ENCODE measurements at regions not wholly inside any gene's neighbourhood (a gene's known extent, or its start where the extent isn't known, plus 50 kb on each side); places are given as distances from the start of the nearest gene placed in this dataset.

GRCh38 chr9:86669422-86669821 is 277.9 kb downstream of the GAS1 start:
- H3K9me3 ChIP-seq = peaks cover 0 to 19% (median 12%) of the 10 kb centered on the region in 8 donors
- intact Hi-C loops (cut with DNase I; ENCODE audit: low total_unique reads) = no loop called here
- 75 to 85% (median 81%) methylated on average over 4 of the region's 4 CpGs for WGBS, 5 donors
- H3K4me1 ChIP-seq = no peaks in the 10 kb centered on the region
- H3K36me3 ChIP-seq = no peaks in the 10 kb centered on the region
- peaks cover 0 to 6% (median 0%) of the 10 kb centered on the region in 7 donors for H3K27me3 ChIP-seq (replicated peaks in 1 of 7)
- H3K4me3 ChIP-seq = no peak overlapping the region
- TF ChIP-seq POLR2A (IDR thresholded peaks at IDR 0.05) = no peak
- no peak for TF ChIP-seq CTCF (IDR thresholded peaks at IDR 0.05 in 8 of 11, conservative IDR thresholded peaks at IDR 0.05 in 3 of 11)
- TF ChIP-seq POLR2AphosphoS5 (IDR thresholded peaks at IDR 0.05) = no peak
- H3K27ac ChIP-seq = no peak overlapping the region
- DNase-seq = no peak

- Histone ChIP-seq H3K27ac (no peak overlapping the region), H3K4me1 (no peaks in the 10 kb centered on the region), H3K36me3 (no peaks in the 10 kb centered on the region), H3K9me3 (peaks cover 0 to 19% (median 12%) of the 10 kb centered on the region in 8 donors), H3K4me3 (no peak overlapping the region), H3K27me3 (replicated peaks in 1 of 7) (peaks cover 0 to 7% (median 0%) of the 10 kb centered on the region in 7 donors)
- DNase-seq = no peak
- TF ChIP-seq POLR2A (IDR thresholded peaks at IDR 0.05) = no peak
- TF ChIP-seq POLR2AphosphoS5 (IDR thresholded peaks at IDR 0.05) = no peak
- no peak for TF ChIP-seq CTCF (IDR thresholded peaks at IDR 0.05 in 8 of 11, conservative IDR thresholded peaks at IDR 0.05 in 3 of 11)
- intact Hi-C loops (cut with DNase I; ENCODE audit: low total_unique reads) = no loop called here
Observed at GRCh38 chr9:86668488-86668887, 278.8 kb downstream of the GAS1 start.

- intact Hi-C loops (cut with DNase I; ENCODE audit: low total_unique reads) = no loop called here
- 83 to 92% (median 86%) methylated on average over 4 of the region's 4 CpGs for WGBS, 5 donors
- Histone ChIP-seq H3K27ac (no peak overlapping the region), H3K36me3 (no peaks in the 10 kb centered on the region), H3K9me3 (peaks cover 0 to 19% (median 12%) of the 10 kb centered on the region in 8 donors), H3K27me3 (replicated peaks in 1 of 7) (peaks cover 0 to 7% (median 0%) of the 10 kb centered on the region in 7 donors), H3K4me1 (no peaks in the 10 kb centered on the region), H3K4me3 (no peak overlapping the region)
- no peak for TF ChIP-seq POLR2A (IDR thresholded peaks at IDR 0.05)
- TF ChIP-seq POLR2AphosphoS5 (IDR thresholded peaks at IDR 0.05) = no peak
- TF ChIP-seq CTCF (IDR thresholded peaks at IDR 0.05 in 8 of 11, conservative IDR thresholded peaks at IDR 0.05 in 3 of 11) = no peak
- no peak for DNase-seq
Observed at GRCh38 chr9:86667307-86667706, 280.0 kb downstream of the GAS1 start.

- Histone ChIP-seq H3K36me3 (no peaks in the 10 kb centered on the region), H3K9me3 (peaks cover 0 to 4% (median 3%) of the 10 kb centered on the region in 8 donors), H3K27ac (no peak overlapping the region), H3K27me3 (replicated peaks in 1 of 7) (peaks cover 0 to 14% (median 0%) of the 10 kb centered on the region in 7 donors), H3K4me3 (no peak overlapping the region), H3K4me1 (no peaks in the 10 kb centered on the region)
- intact Hi-C loops (cut with DNase I; ENCODE audit: low total_unique reads) = no loop called here
- TF ChIP-seq CTCF (IDR thresholded peaks at IDR 0.05 in 8 of 11, conservative IDR thresholded peaks at IDR 0.05 in 3 of 11) (no peak), POLR2AphosphoS5 (IDR thresholded peaks at IDR 0.05) (no peak), POLR2A (IDR thresholded peaks at IDR 0.05) (no peak)
- DNase-seq = no peak
- WGBS, 5 donors = 38 to 85% (median 67%) methylated on average over 1 of the region's 1 CpG
Observed at GRCh38 chr9:86665416-86665815, 281.9 kb downstream of the GAS1 start.

All from spleen (tissue), 11 donors.